GM18867 (cell line): ENCODE measurements at regions not wholly inside any gene's neighbourhood (a gene's known extent, or its start where the extent isn't known, plus 50 kb on each side); places are given as distances from the start of the nearest gene placed in this dataset.

Experiments used
- ATAC-seq: cut with Tn5 transposase; IDR thresholded peaks from one replicate; pipeline ENCODE4 v1.9.1; 2021; ENCODE audit warnings: mild to moderate bottlenecking, moderate library complexity; ENCODE audit not compliant: unreplicated experiment

- no peak for ATAC-seq
Observed at GRCh38 chr2:120807751-120808150, 72.1 kb downstream of the GLI2 start.

DNA sequence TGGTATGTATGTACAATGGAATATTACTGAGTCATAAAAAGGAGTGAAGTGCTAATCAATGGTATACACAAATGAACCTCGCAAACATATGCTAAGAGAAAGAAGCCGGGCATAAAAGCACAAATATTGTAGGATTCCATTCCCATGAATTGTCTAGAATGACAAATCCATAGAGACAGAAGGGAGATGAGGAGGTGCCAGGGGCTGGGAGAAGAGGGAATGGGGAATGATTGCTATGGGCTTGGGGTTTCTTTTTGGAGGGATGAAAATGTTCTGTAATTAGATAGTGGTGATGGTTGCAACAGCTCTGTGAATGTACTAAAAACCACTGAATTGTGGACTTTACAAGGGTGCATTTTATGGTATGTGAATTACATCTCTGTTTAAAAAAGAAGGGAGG is 73.5 kb downstream of the GLI2 start:
- no peak for ATAC-seq

GRCh38 chr2:120809609-120810440 is 74.2 kb downstream of the GLI2 start:
- ATAC-seq = no peak

- ATAC-seq = no peak
Observed at GRCh38 chr2:120810639-120811038, 75.0 kb downstream of the GLI2 start.

- ATAC-seq = no peak
Observed at GRCh38 chr2:120812866-120813265, 77.2 kb downstream of the GLI2 start.

DNA sequence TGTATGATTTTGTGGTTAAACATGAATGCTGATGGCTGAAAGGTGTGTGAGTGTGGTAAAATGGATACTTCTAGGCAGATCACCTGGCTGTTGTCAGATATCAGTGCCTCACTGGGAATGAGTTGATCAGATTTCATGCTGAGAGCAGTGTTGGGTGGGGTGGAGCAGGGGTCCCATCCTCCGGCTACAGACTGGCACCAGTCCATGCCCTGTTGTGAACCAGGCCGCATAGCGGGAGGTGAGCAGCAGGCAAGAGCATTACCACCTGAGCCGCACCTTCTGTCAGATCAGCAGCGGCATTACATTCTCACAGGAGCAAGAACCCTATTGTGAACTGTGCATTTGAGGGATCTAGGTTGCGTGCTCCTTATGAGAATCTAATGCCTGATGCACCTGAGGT is 78.7 kb downstream of the GLI2 start:
- no peak for ATAC-seq

- no peak for ATAC-seq
Observed at GRCh38 chr2:120815292-120815691, 79.6 kb downstream of the GLI2 start.

GRCh38 chr2:120817136-120817955 is 81.7 kb downstream of the GLI2 start:
- no peak for ATAC-seq

DNA sequence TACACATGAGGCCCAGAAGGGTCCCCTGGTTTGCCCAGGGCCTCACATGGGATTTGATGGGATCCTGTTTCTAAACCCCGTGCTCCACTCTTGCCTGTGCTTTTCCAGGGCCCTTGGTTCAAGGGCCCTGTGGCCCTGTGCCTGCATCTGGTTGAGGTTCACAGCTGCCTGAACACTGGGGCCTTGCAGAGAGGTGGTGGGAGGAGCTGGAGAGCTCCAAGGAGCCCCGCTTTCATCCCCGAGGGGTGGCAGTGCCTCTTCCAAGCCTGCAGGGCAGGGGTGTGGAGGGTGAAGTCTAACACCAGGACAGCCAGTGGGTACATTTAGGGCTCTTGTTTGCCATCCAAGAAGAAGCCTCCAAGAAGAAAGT is 82.3 kb downstream of the GLI2 start:
- ATAC-seq = no peak

- no peak for ATAC-seq
Observed at GRCh38 chr2:120818441-120818920, 82.8 kb downstream of the GLI2 start.

DNA sequence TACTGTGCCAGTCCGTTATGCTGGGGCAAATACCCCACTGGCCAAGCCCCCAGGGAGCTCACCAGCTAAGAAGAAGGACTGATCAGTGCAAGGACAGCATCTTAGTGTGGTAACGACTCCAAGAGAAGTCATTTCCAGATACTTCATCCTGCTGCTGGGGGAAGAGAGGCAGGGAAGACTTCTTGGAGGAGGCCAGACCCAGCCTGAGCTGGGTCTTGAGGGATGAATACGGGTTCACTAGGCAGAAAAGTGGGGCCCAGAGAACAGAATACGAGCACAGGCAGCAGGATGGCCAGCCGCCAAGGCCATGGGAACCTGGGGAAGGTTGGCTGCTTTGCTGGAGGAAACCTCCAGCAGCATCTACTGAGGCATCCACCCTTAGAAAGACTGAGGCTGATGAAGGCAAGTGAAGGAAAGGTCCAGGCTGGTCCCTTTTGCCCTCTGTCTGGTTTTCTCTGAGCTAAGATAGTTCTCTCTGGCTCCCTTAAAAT is 84.1 kb downstream of the GLI2 start:
- ATAC-seq = no peak

DNA sequence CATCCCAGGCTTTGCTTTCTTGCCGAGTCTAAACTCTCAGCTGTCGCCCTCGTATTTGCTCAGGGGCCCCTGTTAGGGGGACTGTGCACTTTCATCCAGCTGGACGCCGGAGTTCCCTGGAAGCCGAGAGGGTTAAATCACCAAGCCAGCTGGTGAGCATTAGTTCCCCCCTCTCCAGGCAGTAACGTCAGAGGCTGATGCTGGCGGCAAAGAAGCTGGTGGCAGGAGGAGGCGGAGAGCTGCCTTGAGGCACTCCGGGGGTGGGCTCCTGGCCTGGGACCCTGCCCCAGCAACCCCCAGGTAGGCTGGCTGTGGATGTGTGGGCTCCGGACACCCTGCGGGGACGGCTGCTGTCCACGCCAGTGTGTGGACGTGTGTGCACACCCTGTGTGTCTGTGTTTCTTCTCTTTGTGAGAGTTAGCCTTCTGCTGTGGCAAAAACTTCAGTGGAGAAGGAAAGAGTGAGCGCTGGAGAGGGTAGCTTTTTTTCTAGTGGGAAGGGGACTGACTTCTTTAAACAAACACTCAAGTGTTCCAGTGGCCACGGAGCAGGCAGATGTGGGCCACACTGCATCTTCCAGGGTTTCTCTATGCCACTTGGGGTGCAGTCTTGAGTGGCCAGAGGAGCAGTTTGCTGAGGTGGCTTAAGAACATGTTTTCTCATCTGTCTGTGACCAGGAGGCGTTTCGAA is 84.7 kb downstream of the GLI2 start:
- no peak for ATAC-seq

DNA sequence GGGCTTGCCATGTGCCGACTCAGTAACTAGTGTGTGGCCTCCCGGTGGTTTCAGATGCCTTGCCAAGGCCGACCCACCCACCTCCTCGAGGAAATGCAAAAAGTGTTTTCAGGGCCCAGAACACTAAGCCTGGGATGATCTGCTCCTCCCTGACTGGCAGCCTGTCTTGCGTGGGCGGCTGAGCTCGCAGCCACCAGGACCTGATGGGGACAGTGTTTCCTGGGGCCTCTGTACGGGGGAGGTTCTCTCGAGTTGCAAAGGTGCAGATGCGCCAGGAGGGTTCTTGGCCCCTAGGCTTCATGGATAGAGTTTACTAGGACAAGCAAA is 85.2 kb downstream of the GLI2 start:
- no peak for ATAC-seq

DNA sequence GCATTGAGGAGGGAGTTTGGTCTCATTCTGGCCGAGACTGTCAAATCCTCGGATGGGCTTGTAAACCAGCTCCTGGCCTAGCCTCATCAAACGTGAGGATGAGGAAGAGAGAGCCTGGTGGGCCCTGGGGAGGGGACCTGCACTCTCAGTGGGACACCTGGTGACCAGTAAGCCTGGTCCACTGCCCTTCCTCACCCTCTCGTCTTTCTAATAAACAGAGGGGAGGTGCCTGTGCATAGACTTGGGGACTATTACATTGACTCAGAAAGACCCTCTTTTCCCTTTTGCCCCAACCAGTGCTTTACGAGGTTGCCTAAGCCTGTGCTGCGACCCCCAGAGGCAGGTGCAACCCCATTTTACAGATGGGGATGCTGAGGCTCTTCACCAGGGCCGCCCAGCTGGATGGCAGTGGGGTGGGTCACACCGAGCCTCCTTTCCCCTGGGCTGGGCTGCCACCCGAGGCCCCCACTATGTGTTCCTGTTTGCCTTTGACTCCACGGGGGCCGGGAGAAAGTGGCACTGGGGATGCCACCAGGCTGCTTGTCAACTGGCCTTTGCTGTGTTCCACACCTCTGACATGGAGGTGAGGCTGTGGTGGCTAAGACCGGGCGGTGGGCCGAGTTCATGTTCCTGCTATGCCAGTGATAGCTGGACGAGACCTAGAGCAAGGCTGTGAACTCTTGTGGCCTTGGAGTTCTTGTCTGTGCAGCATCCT is 85.9 kb downstream of the GLI2 start:
- ATAC-seq = no peak

DNA sequence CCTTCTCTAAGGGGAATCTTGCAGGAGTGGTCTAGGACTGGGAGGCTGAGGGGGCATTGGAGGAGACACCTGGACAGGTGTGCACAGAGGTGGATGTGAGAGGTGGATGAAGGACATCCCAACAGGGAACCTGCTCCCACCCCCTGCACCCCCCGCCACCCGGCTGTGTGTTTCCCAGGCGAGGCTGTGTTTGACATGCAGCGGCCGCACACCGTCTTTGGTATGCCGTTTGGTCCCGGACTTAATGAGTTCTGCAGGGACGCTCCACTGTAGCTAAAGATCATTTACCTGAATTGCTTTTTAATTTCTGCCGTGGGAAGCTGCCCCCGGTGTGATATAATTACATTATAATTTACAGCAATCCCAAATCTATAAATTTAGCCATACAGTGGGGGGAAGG is 87.3 kb downstream of the GLI2 start:
- ATAC-seq = no peak

- ATAC-seq = no peak
Observed at GRCh38 chr2:120823551-120823950, 87.9 kb downstream of the GLI2 start.

DNA sequence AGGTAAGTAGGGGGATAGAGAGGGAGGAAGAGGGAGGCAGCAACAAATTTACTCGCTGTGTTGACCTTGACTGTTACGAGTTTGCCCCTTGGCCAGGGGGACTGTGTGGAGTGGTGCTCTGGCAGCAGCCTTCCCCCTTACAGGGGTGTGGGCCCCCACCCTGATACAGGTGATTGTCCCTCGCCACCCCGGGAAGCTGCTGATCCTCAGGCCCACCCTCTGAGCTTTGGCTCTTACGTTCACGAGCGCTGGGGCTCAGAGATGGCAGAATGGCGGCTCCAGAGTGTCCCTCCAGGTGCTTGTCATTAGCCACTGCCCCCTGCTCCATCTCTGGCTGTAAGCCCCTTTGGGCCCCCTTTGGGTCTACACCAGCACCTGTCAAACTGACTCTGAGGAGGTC is 88.6 kb downstream of the GLI2 start:
- ATAC-seq = no peak

GRCh38 chr2:120825370-120826259 is 89.9 kb downstream of the GLI2 start:
- ATAC-seq = no peak

- ATAC-seq = no peak
Observed at GRCh38 chr2:120826260-120826648, 90.6 kb downstream of the GLI2 start.
